OCI-LY7 (cell line): ENCODE measurements at regions not wholly inside any gene's neighbourhood (a gene's known extent, or its start where the extent isn't known, plus 50 kb on each side); places are given as distances from the start of the nearest gene placed in this dataset.

ENCODE experiments used
- CTCF ChIP-seq: fragments of 200-600 bp; sonication (generic); conservative IDR thresholded peaks from 2 replicates; pipeline ENCODE4 v1.5.1; 2014; ENCODE audit warnings: mild to moderate bottlenecking, antibody characterized with exemption, low read length, moderate library complexity, mixed read lengths
- EZH2phosphoT487 ChIP-seq: fragments of 200-600 bp; sonication (generic); IDR thresholded peaks from 2 replicates; pipeline ENCODE4 v1.6.1; 2018; ENCODE audit warnings: low read depth, borderline replicate concordance, mild to moderate bottlenecking, mixed run types, antibody characterized with exemption, low read length, moderate library complexity, mixed read lengths

- TF ChIP-seq CTCF: no peak
- TF ChIP-seq EZH2phosphoT487: no peak
These were observed 198.4 kb upstream of the ACTRT1 start for GRCh38 chrX:128250621-128251020.
